ENCODE measurements at regions not wholly inside any gene's neighbourhood (a gene's known extent, or its start where the extent isn't known, plus 50 kb on each side); places are given as distances from the start of the nearest gene placed in this dataset.

DNA sequence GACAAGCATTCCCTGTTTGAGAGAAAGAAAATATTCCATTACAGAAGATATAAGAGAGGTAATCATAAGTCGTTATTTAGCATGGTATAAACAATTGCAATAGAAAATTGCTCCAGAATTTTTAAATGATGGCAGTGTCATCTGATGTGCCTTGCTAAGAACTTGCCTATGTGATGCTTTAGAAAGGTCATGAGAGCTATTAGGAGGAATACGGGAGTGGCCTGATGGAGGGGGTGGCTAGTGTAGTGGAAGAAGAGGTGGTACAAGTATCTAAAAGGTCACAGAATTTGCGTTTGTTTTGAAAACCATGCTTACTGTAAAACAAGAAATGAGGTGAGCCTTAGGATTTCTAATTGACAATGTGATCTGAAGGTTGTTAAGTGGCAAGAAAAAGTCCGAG lies 550.0 kb downstream of the TMX3 start (continued):
- TF ChIP-seq, protein P1, sequence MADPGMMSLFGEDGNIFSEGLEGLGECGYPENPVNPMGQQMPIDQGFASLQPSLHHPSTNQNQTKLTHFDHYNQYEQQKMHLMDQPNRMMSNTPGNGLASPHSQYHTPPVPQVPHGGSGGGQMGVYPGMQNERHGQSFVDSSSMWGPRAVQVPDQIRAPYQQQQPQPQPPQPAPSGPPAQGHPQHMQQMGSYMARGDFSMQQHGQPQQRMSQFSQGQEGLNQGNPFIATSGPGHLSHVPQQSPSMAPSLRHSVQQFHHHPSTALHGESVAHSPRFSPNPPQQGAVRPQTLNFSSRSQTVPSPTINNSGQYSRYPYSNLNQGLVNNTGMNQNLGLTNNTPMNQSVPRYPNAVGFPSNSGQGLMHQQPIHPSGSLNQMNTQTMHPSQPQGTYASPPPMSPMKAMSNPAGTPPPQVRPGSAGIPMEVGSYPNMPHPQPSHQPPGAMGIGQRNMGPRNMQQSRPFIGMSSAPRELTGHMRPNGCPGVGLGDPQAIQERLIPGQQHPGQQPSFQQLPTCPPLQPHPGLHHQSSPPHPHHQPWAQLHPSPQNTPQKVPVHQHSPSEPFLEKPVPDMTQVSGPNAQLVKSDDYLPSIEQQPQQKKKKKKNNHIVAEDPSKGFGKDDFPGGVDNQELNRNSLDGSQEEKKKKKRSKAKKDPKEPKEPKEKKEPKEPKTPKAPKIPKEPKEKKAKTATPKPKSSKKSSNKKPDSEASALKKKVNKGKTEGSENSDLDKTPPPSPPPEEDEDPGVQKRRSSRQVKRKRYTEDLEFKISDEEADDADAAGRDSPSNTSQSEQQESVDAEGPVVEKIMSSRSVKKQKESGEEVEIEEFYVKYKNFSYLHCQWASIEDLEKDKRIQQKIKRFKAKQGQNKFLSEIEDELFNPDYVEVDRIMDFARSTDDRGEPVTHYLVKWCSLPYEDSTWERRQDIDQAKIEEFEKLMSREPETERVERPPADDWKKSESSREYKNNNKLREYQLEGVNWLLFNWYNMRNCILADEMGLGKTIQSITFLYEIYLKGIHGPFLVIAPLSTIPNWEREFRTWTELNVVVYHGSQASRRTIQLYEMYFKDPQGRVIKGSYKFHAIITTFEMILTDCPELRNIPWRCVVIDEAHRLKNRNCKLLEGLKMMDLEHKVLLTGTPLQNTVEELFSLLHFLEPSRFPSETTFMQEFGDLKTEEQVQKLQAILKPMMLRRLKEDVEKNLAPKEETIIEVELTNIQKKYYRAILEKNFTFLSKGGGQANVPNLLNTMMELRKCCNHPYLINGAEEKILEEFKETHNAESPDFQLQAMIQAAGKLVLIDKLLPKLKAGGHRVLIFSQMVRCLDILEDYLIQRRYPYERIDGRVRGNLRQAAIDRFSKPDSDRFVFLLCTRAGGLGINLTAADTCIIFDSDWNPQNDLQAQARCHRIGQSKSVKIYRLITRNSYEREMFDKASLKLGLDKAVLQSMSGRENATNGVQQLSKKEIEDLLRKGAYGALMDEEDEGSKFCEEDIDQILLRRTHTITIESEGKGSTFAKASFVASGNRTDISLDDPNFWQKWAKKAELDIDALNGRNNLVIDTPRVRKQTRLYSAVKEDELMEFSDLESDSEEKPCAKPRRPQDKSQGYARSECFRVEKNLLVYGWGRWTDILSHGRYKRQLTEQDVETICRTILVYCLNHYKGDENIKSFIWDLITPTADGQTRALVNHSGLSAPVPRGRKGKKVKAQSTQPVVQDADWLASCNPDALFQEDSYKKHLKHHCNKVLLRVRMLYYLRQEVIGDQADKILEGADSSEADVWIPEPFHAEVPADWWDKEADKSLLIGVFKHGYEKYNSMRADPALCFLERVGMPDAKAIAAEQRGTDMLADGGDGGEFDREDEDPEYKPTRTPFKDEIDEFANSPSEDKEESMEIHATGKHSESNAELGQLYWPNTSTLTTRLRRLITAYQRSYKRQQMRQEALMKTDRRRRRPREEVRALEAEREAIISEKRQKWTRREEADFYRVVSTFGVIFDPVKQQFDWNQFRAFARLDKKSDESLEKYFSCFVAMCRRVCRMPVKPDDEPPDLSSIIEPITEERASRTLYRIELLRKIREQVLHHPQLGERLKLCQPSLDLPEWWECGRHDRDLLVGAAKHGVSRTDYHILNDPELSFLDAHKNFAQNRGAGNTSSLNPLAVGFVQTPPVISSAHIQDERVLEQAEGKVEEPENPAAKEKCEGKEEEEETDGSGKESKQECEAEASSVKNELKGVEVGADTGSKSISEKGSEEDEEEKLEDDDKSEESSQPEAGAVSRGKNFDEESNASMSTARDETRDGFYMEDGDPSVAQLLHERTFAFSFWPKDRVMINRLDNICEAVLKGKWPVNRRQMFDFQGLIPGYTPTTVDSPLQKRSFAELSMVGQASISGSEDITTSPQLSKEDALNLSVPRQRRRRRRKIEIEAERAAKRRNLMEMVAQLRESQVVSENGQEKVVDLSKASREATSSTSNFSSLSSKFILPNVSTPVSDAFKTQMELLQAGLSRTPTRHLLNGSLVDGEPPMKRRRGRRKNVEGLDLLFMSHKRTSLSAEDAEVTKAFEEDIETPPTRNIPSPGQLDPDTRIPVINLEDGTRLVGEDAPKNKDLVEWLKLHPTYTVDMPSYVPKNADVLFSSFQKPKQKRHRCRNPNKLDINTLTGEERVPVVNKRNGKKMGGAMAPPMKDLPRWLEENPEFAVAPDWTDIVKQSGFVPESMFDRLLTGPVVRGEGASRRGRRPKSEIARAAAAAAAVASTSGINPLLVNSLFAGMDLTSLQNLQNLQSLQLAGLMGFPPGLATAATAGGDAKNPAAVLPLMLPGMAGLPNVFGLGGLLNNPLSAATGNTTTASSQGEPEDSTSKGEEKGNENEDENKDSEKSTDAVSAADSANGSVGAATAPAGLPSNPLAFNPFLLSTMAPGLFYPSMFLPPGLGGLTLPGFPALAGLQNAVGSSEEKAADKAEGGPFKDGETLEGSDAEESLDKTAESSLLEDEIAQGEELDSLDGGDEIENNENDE (IDR thresholded peaks at IDR 0.05; ENCODE audit: insufficient replicate concordance, low read length): peak; percentile 98
- TF ChIP-seq CHD2 (IDR thresholded peaks at IDR 0.05; ENCODE audit: low read length) (no peak), ASH2L (IDR thresholded peaks at IDR 0.05; ENCODE audit: low read length) (no peak), JUND (IDR thresholded peaks at IDR 0.05; ENCODE audit: low read length) (no peak), CHD1 (IDR thresholded peaks at IDR 0.05; ENCODE audit: low read depth, low read length) (no peak), SIN3A (conservative IDR thresholded peaks at IDR 0.05 in 1 of 2, IDR thresholded peaks at IDR 0.05 in 1 of 2; ENCODE audit: low read depth in 1 of 2, low read length in 2 of 2) (no peak)
- TF ChIP-seq, protein P2, sequence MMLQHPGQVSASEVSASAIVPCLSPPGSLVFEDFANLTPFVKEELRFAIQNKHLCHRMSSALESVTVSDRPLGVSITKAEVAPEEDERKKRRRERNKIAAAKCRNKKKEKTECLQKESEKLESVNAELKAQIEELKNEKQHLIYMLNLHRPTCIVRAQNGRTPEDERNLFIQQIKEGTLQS (IDR thresholded peaks at IDR 0.05; ENCODE audit: insufficient read depth, low read depth, low read length): no peak
